ENCODE measurements at regions not wholly inside any gene's neighbourhood (a gene's known extent, or its start where the extent isn't known, plus 50 kb on each side); places are given as distances from the start of the nearest gene placed in this dataset.

DNA sequence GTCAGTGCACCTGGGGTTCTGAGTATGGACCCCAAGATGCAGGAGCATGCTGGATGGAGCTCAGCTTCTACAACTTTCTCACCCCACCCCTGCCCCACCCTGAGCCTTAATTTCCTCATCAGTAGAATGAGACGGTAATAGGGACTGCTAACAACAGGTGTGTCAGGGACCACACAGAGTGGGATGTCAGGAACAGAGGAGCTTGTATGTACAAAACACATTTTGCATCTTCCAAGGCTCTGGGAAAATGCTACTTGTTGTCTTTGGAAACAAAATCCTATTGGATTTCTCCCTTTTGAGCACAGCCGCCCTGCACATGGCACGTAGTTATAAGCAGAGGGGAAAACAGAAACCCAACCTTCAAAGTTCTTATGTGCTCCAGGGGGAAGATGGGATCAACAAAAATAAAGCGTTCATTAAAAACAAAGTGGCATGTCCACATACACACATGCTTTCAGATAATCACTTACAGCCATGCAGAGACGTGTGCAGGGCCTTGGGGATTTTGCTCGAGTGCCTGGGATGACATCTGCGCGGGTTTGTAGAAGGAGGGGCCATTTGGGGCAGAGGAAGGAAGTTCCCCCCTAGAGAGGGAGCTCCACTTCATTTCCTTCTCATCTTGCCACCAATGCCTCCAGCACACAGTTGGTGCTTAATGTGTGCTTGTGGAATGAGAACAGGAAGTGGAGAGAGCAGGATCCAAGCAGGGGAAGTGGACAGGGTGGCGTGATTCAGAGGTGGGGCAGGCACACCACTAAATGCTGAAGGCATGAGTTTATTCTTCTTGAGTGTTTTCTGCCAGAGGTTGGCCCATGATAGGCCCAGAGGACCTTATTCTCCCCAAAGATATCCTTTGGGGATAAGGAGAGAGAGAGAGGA lies 138.9 kb downstream of the SMIM20 start:
- no peak for TF ChIP-seq POLR2AphosphoS5 (IDR thresholded peaks at IDR 0.05)
- TF ChIP-seq POLR2A (IDR thresholded peaks at IDR 0.05; ENCODE audit: low read depth): no peak

All from esophagus muscularis mucosa (tissue), 2 donors.